ENCODE measurements at regions not wholly inside any gene's neighbourhood (a gene's known extent, or its start where the extent isn't known, plus 50 kb on each side); places are given as distances from the start of the nearest gene placed in this dataset.

DNA sequence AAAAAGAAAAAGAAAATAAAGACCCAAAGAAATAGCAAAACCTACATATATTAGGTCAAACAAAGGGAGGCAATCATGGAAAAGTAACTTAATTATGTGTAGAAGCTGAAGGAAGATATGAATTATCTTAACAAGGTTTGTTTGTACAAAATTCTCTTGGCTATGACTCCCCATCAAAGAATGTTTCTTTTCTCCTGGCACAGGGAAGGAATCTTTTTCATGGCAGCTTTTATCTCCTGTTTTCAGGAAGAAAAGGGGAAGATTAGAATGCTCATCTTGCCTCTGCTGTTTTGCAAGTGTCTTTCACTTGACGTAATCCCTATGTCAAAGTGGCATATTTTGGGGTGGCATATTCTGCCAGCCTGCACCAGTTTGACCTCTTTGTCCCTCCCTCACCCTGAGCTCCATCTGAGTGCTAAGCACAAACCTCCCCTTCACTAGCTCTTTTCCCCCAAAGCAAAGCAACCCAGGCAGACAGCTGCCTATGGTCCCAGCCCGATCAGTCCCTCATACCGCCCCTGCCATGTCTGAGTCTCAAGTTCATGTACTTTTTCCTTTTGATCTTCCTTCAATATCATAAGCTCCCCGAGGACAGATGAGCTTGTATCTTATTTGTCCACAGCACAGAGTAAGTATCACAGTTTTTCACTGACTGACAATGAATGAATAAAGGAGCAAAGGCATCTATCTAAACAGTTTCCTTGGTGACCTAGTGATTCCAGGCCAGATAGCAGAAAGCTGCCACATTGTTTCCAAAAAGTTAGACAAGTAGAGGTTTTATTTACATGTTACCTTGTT is 242.8 kb upstream of the ANKRD55 start:
- peak overlapping the region in 1 of 2 donors; percentile 19 for H3K27ac ChIP-seq
- intact Hi-C loops (cut with DNase I; ENCODE audit: low total_unique reads) = no loop called here
- no peak for TF ChIP-seq CTCF (IDR thresholded peaks at IDR 0.05)
- no peak for TF ChIP-seq POLR2A (IDR thresholded peaks at IDR 0.05)
- 47 to 55% methylated on average over 4 of the region's 4 CpGs for WGBS, 2 donors
- H3K9me3 ChIP-seq = no peaks in the 10 kb centered on the region
- H3K27me3 ChIP-seq = no peaks in the 10 kb centered on the region
- H3K4me1 ChIP-seq = peaks cover 27% of the 10 kb centered on the region
- no peaks in the 10 kb centered on the region for H3K36me3 ChIP-seq (ENCODE audit: low read depth, missing control alignments)
- peak; percentile 72 for DNase-seq
- H3K4me3 ChIP-seq = no peak overlapping the region

DNA sequence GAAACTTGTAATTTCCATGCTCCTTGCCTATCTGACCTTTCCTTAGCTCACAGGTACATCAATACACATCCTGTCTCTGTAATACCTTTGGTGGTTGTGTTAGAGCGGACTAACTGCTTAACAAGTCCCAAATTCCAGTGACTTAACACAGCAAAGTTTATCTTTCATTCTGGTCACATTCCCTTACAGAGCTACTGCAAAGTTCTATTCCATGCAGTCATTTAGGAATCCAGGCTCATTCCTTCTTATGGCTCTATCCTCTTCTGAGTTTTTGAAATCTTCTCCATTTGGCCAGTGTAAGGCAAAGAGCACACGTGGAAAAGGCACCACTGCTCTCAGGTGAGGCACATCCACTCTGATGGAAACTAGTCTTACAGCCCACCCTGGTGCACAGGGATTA is 238.6 kb upstream of the ANKRD55 start:
- Histone ChIP-seq H3K4me3 (no peak overlapping the region), H3K9me3 (no peaks in the 10 kb centered on the region), H3K27ac (no peak overlapping the region), H3K36me3 (ENCODE audit: low read depth, missing control alignments) (no peaks in the 10 kb centered on the region), H3K4me1 (peaks cover 8% of the 10 kb centered on the region), H3K27me3 (no peaks in the 10 kb centered on the region)
- 86 to 89% methylated on average over 2 of the region's 2 CpGs for WGBS, 2 donors
- no peak for DNase-seq
- intact Hi-C loops (cut with DNase I; ENCODE audit: low total_unique reads) = no loop called here
- TF ChIP-seq CTCF (IDR thresholded peaks at IDR 0.05) = no peak
- no peak for TF ChIP-seq POLR2A (IDR thresholded peaks at IDR 0.05)

- H3K36me3 ChIP-seq (ENCODE audit: low read depth, missing control alignments) = no peaks in the 10 kb centered on the region
- no peak for TF ChIP-seq CTCF (IDR thresholded peaks at IDR 0.05)
- no peak for TF ChIP-seq POLR2A (IDR thresholded peaks at IDR 0.05)
- intact Hi-C loops (cut with DNase I; ENCODE audit: low total_unique reads) = no loop called here
- no peaks in the 10 kb centered on the region for H3K9me3 ChIP-seq
- no peaks in the 10 kb centered on the region for H3K4me1 ChIP-seq
- WGBS, 2 donors = 78 to 91% methylated on average over 7 of the region's 7 CpGs
- H3K27me3 ChIP-seq = no peaks in the 10 kb centered on the region
- H3K27ac ChIP-seq = no peak overlapping the region
- no peak overlapping the region for H3K4me3 ChIP-seq
- no peak for DNase-seq
These were observed 236.9 kb upstream of the ANKRD55 start for GRCh38 chr5:56470007-56470406.

- Histone ChIP-seq H3K27me3 (no peaks in the 10 kb centered on the region), H3K4me3 (no peak overlapping the region), H3K36me3 (ENCODE audit: low read depth, missing control alignments) (no peaks in the 10 kb centered on the region), H3K27ac (no peak overlapping the region), H3K9me3 (no peaks in the 10 kb centered on the region), H3K4me1 (no peaks in the 10 kb centered on the region)
- TF ChIP-seq POLR2A (IDR thresholded peaks at IDR 0.05) (no peak), CTCF (IDR thresholded peaks at IDR 0.05) (no peak)
- WGBS, 2 donors = 66 to 90% methylated on average over 3 of the region's 3 CpGs
- no peak for DNase-seq
- intact Hi-C loops (cut with DNase I; ENCODE audit: low total_unique reads) = no loop called here
These were observed 235.1 kb upstream of the ANKRD55 start for GRCh38 chr5:56468277-56468676.

DNA sequence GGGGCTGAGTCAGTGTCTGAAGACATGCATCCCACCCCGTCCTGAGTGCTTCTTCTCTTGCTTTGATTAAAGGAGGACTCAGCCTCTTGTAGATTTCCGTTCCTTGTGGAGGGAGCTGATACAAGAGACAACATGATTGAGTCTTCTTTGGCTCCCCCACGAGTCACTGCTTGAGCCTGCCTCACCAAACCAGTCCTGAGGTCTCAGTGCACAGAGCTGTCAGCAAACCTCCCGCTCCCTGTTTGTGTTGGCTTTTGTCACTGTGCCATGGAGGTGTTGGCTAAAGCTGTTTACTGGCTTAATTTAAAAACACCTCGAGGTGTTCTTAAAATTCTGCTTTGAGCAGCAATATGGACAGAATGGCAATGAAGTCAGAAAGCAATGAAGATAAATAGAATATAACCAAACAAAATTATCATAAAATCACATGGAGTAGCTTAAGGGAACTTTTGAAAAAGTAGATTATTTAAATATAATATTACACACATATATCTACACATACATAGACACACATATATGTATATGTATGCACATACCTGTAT is 234.1 kb upstream of the ANKRD55 start:
- Histone ChIP-seq H3K4me3 (no peak overlapping the region), H3K36me3 (ENCODE audit: low read depth, missing control alignments) (no peaks in the 10 kb centered on the region), H3K27ac (no peak overlapping the region), H3K9me3 (no peaks in the 10 kb centered on the region), H3K4me1 (no peaks in the 10 kb centered on the region), H3K27me3 (no peaks in the 10 kb centered on the region)
- intact Hi-C loops (cut with DNase I; ENCODE audit: low total_unique reads) = no loop called here
- WGBS, 2 donors = 79 to 85% methylated on average over 5 of the region's 5 CpGs
- TF ChIP-seq POLR2A (IDR thresholded peaks at IDR 0.05) (no peak), CTCF (IDR thresholded peaks at IDR 0.05) (no peak)
- DNase-seq = no peak

All from testis (tissue), 2 donors.